ENCODE measurements at regions not wholly inside any gene's neighbourhood (a gene's known extent, or its start where the extent isn't known, plus 50 kb on each side); places are given as distances from the start of the nearest gene placed in this dataset.

GRCh38 chr1:239322369-239322768 lies 64.0 kb upstream of the CHRM3 start:
- no peak for DNase-seq (ENCODE audit: low spot score)

DNA sequence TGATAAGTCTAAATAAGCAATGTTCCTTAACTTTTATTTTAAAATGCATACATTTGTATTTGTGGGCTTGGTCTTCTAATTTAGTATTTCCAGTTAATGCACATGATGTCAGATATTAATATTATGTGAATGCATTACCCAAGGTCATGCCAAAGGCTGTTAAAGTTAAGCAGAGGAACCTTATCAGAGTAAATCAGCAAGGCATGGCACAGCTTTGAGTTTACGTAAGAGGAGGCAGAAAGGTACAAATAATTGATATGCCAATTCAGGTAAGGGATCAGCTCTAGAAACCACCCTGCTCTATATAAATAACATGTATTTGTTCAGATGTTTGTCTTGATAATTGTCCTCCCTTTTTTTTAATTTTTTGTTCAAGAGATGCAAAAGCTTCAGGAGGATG lies 64.5 kb upstream of the CHRM3 start:
- DNase-seq (ENCODE audit: low spot score), result no peak

- no peak for DNase-seq (ENCODE audit: low spot score)
Observed at GRCh38 chr1:239317948-239318347, 68.4 kb upstream of the CHRM3 start.

- no peak for DNase-seq (ENCODE audit: low spot score)
Observed at GRCh38 chr1:239315631-239316217, 70.6 kb upstream of the CHRM3 start.

DNA sequence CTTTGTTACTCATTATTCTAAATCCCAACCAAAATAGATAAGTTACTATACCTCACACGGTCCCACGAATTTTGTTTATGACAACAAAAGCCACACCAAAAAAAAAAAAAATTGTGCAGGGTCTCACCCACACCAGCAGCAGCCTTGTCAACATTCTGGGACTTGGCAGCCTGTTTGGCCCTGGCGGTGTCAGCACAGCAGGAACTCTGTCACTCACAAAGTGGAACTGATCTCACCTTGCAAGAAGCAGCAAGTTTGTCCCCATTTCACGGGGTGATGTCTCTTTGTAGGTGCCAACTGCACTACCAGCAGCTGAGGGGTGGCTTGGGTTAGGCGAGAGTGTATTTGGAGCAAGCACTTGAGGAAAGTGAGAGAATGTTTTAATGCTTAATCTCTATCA lies 75.0 kb upstream of the CHRM3 start:
- DNase-seq (ENCODE audit: low spot score), result no peak

DNA sequence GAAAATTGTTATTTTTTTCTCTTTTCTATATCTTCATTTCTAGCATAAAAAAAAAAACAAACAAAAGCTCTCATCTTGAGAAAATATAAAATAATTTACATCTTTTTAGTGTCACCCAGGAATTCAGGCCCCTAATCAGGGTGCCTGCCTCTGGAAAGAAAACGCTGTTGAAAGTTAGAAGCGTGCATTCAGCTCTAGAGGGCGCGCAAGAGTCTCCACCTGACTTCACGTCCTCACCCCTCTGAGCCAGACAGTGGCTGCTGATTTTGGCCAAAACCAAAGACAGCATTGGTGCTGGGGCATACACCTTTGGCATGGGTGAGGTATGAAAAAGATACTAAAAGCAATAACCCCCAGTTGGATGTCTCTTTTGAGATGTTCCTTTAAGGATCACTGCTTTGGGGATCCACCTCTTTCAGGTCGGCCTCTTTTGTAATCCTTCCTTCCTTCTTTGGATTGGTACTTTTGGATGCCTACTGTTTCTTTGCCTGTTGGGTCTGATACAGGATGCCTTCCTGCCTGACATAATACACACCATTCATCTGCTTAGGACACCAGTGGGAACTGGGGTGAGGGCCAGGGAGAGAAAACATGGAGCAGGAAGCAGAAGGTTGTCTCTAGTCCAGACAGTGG lies 77.6 kb upstream of the CHRM3 start:
- DNase-seq (ENCODE audit: low spot score), result peak; percentile 1

GRCh38 chr1:239307886-239308285 lies 78.5 kb upstream of the CHRM3 start:
- no peak for DNase-seq (ENCODE audit: low spot score)

DNA sequence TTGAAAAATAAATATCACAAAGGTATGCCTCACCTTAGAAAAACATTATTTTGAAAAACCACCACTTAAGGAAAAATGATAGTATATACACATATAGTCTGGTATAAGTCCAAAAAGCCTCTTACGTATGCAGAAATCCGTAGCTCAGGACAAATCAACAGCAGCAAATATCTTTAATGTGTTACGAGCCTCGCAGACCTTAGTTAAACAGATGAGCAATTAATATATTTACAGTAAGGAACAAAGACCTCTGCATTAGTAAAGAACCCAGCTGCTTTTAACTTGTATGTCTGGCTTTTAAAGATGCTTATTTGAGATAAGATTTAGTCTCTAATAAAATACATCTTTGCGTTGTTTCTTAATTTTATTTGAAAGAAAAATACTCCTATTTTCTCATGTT lies 79.9 kb upstream of the CHRM3 start:
- no peak for DNase-seq (ENCODE audit: low spot score)

DNA sequence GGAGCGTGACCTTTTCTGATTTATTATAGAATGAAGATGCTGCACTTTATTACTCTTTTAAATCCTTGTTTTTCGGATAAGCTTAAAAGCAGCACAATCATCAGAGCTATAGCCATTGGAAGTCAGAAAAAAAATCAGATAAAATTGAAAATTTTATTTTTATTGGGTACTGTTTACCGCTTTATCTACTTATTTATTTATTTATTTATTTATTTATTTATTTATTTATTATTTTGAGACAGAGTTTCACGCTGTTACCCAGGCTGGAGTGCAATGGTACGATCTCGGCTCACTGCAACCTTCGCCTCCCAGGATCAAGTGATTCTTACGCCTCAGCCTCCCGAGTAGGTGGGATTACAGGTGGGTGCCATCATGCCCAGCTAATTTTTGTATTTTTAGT lies 83.1 kb upstream of the CHRM3 start:
- DNase-seq (ENCODE audit: low spot score), result no peak

GRCh38 chr1:239302696-239303095 lies 83.7 kb upstream of the CHRM3 start:
- no peak for DNase-seq (ENCODE audit: low spot score)

DNA sequence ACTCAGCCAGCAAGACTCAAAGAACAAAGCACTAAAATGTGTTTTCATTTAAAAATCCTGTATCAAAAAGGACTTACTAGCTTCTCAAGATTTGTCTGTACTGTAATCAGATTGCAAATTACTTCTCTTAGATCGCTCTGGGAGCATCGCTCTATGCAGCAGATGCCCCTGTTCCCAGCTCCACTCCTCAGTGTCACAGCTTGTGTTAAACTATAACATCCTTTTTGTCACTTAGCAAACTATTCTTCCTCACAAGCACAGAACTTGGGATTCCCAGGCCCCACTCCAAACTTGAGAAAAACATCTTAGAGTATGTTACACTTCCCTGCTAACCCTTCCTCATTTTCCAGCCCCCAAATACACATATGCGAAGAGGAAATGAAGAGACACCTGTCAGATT lies 85.1 kb upstream of the CHRM3 start:
- no peak for DNase-seq (ENCODE audit: low spot score)

DNA sequence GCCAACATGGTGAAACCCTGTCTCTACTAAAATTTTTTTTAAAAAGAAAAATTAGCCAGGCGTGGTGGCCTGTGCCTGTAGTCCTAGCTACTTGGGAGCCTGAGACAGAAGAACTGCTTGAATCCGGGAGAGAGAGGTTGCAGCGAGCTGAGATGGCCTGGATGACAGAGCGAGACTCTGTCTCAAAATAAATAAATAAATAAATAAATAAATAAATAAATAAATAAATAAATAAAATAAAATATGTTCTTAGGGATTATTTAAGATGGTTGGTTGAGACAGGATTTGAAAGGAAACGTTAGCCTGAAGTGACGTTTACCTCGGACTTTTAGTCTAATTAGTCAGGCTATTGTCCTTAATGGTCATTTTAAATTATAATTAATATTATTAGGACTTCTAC lies 88.5 kb upstream of the CHRM3 start:
- DNase-seq (ENCODE audit: low spot score), result no peak

- DNase-seq (ENCODE audit: low spot score), result no peak
Observed at GRCh38 chr1:239293350-239294110, 92.8 kb upstream of the CHRM3 start.

- no peak for DNase-seq (ENCODE audit: low spot score)
Observed at GRCh38 chr1:239288820-239289554, 97.4 kb upstream of the CHRM3 start.

GRCh38 chr1:239287296-239287695 lies 99.1 kb upstream of the CHRM3 start:
- DNase-seq (ENCODE audit: low spot score), result no peak

DNA sequence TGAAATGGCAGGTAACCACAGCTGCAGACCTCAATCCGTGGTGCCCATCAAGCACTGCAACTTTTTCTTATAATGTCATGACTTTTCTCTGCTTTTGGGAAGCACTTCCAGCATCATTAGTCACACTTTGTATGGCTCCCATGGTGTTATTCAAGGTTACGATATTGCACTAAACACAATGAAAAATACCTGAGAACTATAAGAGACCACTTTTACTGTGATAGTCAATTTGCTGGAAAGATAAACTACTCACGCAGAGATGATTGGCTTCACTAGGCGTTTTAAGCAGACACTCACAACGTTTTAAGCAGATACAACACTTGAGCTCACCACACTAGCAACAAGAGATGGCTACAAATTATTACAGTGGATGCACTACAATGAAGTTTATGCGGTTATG lies 103.2 kb upstream of the CHRM3 start:
- DNase-seq (ENCODE audit: low spot score), result no peak

GRCh38 chr1:239282411-239282810 lies 104.0 kb upstream of the CHRM3 start:
- DNase-seq (ENCODE audit: low spot score), result no peak

DNA sequence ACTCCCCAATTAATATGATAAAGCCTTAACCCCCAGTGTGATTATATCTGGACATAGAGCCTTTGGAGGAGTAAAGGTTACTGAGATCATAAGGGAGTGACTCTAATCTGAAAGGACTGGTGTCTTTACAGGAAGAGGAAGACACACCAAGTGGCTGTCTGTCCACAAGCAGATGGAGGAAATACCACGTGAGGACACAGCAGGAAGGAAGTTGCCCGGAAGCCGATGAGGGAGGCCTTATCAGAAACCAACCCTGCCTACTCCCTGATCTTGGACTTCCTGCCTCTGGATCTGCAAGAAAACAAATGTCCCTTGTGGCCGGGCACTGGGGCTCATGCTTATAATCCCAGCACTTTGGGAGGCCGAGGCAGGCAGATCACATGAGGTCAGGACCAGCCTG lies 110.3 kb upstream of the CHRM3 start:
- no peak for DNase-seq (ENCODE audit: low spot score)

DNA sequence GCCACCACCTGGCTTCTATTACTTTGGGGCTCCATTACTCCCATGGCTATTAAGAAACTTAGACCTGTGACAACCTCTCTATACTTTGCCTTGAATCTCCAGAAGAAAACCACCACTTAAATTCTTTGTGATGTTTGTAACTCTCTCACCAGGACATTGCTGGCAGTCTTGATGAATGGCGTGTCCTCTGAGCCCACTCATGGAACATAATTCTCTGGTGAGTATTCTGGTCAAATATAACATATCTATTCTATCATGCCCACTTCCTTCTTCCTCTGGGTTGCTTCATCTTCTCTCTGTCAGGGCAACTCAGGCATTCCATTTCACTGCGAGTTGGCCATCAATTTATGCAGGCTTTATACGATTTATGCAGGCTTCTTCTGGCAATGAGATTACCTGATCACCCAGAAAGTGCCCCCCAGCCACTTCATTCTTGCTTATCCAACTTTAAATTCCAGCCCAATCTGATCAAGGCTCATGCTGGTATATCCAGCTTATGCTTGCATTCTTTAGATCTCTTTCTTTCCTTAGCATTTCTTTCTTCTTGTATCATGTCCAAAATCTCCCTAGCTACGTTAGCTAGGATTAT lies 112.0 kb upstream of the CHRM3 start:
- DNase-seq (ENCODE audit: low spot score), result no peak

GRCh38 chr1:239270509-239270908 lies 115.9 kb upstream of the CHRM3 start:
- DNase-seq (ENCODE audit: low spot score), result no peak

GRCh38 chr1:239269706-239270105 lies 116.7 kb upstream of the CHRM3 start:
- no peak for DNase-seq (ENCODE audit: low spot score)

DNA sequence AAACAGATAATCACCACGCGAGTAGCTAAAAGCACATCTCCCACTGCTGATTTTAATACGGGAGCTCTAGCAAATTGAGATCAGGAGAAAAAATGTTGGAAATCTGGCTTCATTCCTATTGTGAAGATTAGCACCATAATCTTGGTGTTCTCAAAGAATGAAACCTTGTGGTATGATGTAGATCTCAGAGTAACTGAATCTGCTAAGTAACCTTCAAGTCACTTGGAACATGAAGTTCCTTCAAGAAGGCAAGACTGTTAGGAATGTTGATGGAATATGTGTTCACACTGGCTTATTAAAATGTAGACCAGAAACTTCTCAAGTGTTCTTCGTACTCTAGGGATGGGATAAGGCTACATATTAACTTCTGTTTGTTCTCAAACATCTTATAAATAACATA lies 117.4 kb upstream of the CHRM3 start:
- DNase-seq (ENCODE audit: low spot score), result no peak

DNA sequence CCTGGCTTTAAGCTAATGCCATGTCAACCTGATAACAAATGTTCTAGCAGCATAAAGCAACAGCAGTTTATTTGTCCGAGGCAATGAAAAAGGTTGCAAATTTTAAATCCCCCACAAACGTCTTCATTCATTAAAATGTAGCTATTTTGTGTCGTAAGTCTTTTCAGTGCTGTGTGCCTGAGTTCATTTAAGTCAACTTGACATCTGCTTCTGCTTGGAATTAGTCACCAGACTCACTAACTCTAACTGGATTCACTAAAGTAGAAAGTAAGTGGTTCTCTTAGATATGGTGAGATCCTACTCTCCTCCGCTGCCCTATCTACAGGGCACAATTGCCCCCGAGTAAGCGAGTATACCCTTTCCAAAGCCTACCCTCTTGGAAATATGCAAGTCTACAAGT lies 118.4 kb upstream of the CHRM3 start:
- no peak for DNase-seq (ENCODE audit: low spot score)
